HAP-1 (cell line): ENCODE measurements at regions not wholly inside any gene's neighbourhood (a gene's known extent, or its start where the extent isn't known, plus 50 kb on each side); places are given as distances from the start of the nearest gene placed in this dataset.
"Not testable (repeated sequence)": the region's sequence is repeated elsewhere in the genome, so short reads cannot be mapped to it uniquely, and the experiment has no call there.

Experiments used
- DNase-seq, 2 experiments: peaks; one replicate each; pipeline ENCODE4 v3.0.0-alpha.2; 2016 to 2020; ENCODE audit warnings: low spot score in 2 of 2
- H3K27me3 ChIP-seq: fragments of 250-450 bp; sonication (Bioruptor Pico); 2 replicates; pipeline ENCODE4 v1.5.1; 2020; ENCODE audit warnings: low read depth, mild to moderate bottlenecking, moderate library complexity
- H3K36me3 ChIP-seq: fragments of 250-450 bp; sonication (Bioruptor Pico); replicated peaks from 2 replicates; pipeline ENCODE4 v1.5.1; 2020; ENCODE audit warnings: mild to moderate bottlenecking
- H3K4me1 ChIP-seq: fragments of 250-450 bp; sonication (Bioruptor Pico); 2 replicates; pipeline ENCODE4 v1.5.1; 2020; ENCODE audit warnings: mild to moderate bottlenecking
- H3K4me3 ChIP-seq: fragments of 250-450 bp; sonication (Bioruptor Pico); 2 replicates; pipeline ENCODE4 v1.5.1; 2020; ENCODE audit warnings: mild to moderate bottlenecking, moderate library complexity
- H3K9me3 ChIP-seq: fragments of 250-450 bp; sonication (Bioruptor Pico); 2 replicates; pipeline ENCODE4 v1.5.1; 2020; ENCODE audit warnings: mild to moderate bottlenecking, moderate library complexity
- in situ Hi-C: fragments of 300-500 bp; cut with MboI; formaldehyde crosslinking; loops from 3 replicates; pipeline ENCODE4 v1.14.3; 2020; ENCODE audit warnings: low sequenced_read_pairs, inconsistent platforms, mixed read lengths

DNA sequence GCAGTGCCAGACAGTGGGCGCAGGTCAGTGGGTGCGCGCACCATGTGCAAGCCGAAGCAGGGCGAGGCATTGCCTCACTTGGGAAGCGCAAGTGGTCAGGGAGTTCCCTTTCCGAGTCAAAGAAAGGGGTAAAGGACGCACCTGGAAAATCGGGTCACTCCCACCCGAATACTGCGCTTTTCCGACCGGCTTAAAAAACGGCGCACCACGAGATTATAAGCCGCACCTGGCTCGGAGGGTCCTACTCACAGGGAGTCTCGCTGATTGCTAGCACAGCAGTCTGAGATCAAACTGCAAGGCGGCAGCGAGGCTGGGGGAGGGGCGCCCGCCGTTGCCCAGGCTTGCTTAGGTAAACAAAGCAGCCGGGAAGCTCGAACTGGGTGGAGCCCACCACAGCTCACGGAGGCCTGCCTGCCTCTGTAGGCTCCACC is 77.9 kb downstream of the NR4A2 start:
- H3K9me3 ChIP-seq, H3K36me3 ChIP-seq, H3K27me3 ChIP-seq, in situ Hi-C loops, DNase-seq, H3K4me1 ChIP-seq, H3K4me3 ChIP-seq: not testable (repeated sequence)

DNA sequence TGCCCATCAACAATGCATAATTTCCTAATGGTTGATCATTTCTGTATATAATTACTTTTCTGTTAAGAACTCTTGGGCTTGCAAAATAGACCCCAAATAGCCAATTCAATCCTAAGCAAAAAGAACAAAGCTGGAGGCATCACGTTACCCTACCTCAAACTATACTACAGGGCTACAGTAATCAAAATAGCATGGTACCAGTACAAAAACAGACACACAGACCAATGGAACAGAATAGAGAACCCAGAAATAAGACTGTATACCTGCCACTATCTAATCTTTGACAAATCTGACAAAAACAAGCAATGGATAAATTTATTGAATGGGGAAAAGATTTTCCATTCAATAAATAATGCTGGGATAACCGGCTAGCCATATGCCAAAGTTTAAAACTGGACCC is 78.8 kb downstream of the NR4A2 start:
- Histone ChIP-seq H3K9me3 (no peaks in the 10 kb centered on the region), H3K4me3 (no peak overlapping the region), H3K36me3 (no peaks in the 10 kb centered on the region), H3K27me3 (no peaks in the 10 kb centered on the region), H3K4me1 (no peaks in the 10 kb centered on the region)
- in situ Hi-C loops, result no loop called here
- DNase-seq, result no peak

- Histone ChIP-seq H3K36me3 (no peaks in the 10 kb centered on the region; the same call in 1 of the 2 replicates), H3K9me3 (no peaks in the 10 kb centered on the region), H3K27me3 (no peaks in the 10 kb centered on the region; the same call in 1 of the 2 replicates), H3K4me1 (no peaks in the 10 kb centered on the region), H3K4me3 (no peak overlapping the region)
- DNase-seq, result no peak
- in situ Hi-C loops, result no loop called here
Observed at GRCh38 chr2:156242874-156243273, 89.6 kb downstream of the NR4A2 start.

DNA sequence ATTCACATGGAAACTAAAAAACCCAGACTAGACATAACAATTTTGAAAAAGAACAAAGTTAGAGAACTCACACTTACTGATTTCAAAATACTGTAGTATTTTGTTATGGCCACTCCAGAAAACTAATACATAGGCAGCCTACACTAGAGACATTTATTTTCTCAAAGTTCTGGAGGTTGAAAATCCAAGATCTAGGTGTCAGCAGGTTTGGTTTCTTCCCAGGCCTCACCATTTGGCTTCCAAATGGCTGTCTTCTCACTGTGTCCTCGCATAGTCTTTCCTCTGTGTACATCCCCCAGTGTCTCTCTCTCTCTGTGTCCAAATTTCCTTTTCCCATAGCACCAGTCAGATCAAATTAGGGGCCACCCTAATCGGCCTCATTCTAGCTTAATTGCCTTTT is 95.0 kb downstream of the NR4A2 start:
- DNase-seq, result no peak
- H3K27me3 ChIP-seq, result no peaks in the 10 kb centered on the region; the same call in 1 of the 2 replicates
- H3K4me1 ChIP-seq, result no peaks in the 10 kb centered on the region
- H3K9me3 ChIP-seq, result no peaks in the 10 kb centered on the region
- H3K4me3 ChIP-seq, result no peak overlapping the region
- in situ Hi-C loops, result no loop called here
- H3K36me3 ChIP-seq, result no peaks in the 10 kb centered on the region; the same call in 1 of the 2 replicates

DNA sequence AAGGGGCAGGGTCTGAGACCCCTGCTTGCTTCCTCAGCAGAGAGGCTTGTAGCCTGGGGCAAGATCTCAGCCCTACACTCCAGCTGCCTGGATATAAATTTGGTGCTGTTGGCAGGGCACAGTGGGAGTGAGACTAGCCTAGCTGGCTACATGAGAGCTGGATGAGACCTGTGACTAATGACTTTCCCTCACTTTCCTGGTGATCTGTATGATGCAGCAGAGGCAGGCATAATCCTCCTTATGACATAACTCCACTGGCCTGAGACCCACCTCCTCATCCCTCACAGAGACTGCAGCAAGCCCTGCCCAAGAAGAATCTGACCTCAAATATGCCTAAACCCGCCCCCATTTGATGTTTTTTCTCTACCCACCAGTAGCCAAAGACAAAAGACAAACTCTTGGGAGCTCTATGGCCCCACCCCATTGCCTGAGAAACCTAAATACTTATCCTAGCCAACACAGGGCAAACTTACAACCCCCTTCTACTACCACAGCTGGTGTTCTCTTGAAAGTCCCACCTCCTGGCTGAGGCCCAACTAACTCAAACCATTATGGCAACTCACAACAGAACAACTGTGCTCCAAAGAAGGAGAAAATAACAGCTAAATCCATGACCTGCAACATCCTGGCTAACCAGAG is 102.7 kb downstream of the NR4A2 start:
- no peaks in the 10 kb centered on the region for H3K4me1 ChIP-seq
- no peaks in the 10 kb centered on the region for H3K36me3 ChIP-seq
- no peaks in the 10 kb centered on the region for H3K9me3 ChIP-seq
- in situ Hi-C loops, result no loop called here
- no peak overlapping the region for H3K4me3 ChIP-seq
- no peaks in the 10 kb centered on the region for H3K27me3 ChIP-seq
- no peak for DNase-seq

- H3K27me3 ChIP-seq, DNase-seq, in situ Hi-C loops, H3K36me3 ChIP-seq, H3K4me3 ChIP-seq, H3K9me3 ChIP-seq, H3K4me1 ChIP-seq: not testable (repeated sequence)
Observed at GRCh38 chr2:156223328-156223727, 109.2 kb downstream of the NR4A2 start.

DNA sequence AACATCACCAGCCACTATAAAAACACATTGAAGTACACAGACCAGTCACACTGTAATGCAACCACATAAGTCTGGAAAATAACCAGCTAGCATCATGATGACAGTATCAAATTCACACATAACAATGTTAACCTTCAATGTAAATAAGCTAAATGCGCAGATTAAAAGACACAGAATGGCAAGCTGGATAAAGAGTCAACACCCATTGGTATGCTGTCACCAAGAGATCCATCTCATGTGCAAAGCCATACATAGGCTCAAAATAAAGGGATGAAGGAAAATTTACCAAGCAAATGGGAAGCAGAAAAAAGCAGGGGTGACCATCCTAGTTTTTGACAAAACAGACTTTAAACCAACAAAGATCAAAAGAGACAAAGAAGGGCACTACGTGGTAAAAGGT is 110.8 kb downstream of the NR4A2 start:
- in situ Hi-C loops, result no loop called here
- Histone ChIP-seq H3K36me3 (no peaks in the 10 kb centered on the region), H3K4me3 (no peak overlapping the region), H3K9me3 (no peaks in the 10 kb centered on the region), H3K27me3 (no peaks in the 10 kb centered on the region), H3K4me1 (no peaks in the 10 kb centered on the region)
- no peak for DNase-seq

DNA sequence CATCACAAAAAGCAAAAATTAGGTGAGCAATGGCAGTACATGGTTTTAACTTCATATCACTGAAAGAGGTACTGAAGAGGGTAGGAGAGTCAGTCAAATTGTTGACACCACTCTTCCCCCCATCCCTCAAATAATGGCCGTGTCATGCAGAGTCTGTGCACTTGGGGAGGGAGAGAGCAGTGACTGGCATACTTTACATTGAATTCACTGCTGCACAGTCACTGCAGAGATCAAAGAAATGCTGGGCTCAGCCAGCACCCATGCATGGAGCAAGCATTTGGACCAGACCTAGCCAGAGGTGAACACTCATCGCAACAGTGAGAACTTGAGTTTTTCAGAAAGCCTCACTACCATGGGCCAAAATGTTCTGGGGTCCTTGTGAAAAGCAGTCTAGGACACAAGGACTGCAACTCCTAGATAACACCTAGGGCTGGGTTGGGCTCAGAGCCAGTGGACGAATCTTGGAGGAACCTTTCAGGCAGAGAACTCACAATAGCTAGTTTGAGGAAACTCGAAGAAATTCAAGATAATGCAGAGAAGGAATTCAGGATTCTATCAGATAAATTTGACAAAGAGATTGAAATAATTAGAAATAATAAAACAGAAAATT is 112.9 kb downstream of the NR4A2 start:
- no peaks in the 10 kb centered on the region for H3K27me3 ChIP-seq
- in situ Hi-C loops, result no loop called here
- no peak overlapping the region for H3K4me3 ChIP-seq
- no peaks in the 10 kb centered on the region for H3K4me1 ChIP-seq
- DNase-seq, result no peak
- no peaks in the 10 kb centered on the region for H3K36me3 ChIP-seq
- H3K9me3 ChIP-seq, result no peaks in the 10 kb centered on the region

GRCh38 chr2:156215656-156216055 is 116.9 kb downstream of the NR4A2 start:
- Histone ChIP-seq H3K4me1 (no peaks in the 10 kb centered on the region; the same call in 1 of the 2 replicates), H3K9me3 (no peaks in the 10 kb centered on the region), H3K36me3 (no peaks in the 10 kb centered on the region), H3K27me3 (no peaks in the 10 kb centered on the region), H3K4me3 (no peak overlapping the region)
- in situ Hi-C loops, result no loop called here
- no peak for DNase-seq

- no peaks in the 10 kb centered on the region for H3K9me3 ChIP-seq
- in situ Hi-C loops, result no loop called here
- no peaks in the 10 kb centered on the region; the same call in 1 of the 2 replicates for H3K4me1 ChIP-seq
- H3K27me3 ChIP-seq, result no peaks in the 10 kb centered on the region
- no peaks in the 10 kb centered on the region for H3K36me3 ChIP-seq
- no peak for DNase-seq
- H3K4me3 ChIP-seq, result no peak overlapping the region
Observed at GRCh38 chr2:156211318-156211717, 121.2 kb downstream of the NR4A2 start.

GRCh38 chr2:156206355-156206754 is 126.2 kb downstream of the NR4A2 start:
- DNase-seq, result no peak
- no peaks in the 10 kb centered on the region for H3K36me3 ChIP-seq
- no peak overlapping the region for H3K4me3 ChIP-seq
- no peaks in the 10 kb centered on the region for H3K9me3 ChIP-seq
- in situ Hi-C loops, result no loop called here
- H3K4me1 ChIP-seq, result no peaks in the 10 kb centered on the region
- H3K27me3 ChIP-seq, result no peaks in the 10 kb centered on the region

DNA sequence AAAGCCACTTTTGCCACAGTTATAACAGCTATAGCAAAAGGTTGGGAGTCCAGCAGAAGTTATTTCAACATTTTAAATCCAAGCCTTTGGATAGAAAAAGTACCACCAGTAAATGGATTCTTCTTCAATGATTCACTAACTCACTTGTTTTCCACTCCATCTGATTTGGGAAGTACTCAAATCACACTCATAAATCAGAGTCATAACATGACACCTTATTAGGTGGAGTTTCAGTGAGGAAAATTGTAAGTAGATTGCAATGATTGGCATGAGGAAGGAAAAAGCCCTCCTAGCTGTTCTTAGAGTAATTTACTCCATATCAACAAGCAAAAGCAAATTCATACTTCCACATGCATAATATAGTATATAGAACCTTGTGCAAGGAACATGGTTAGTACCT is 132.9 kb downstream of the NR4A2 start:
- H3K36me3 ChIP-seq, result no peaks in the 10 kb centered on the region
- no peaks in the 10 kb centered on the region for H3K27me3 ChIP-seq
- no peak overlapping the region for H3K4me3 ChIP-seq
- no peaks in the 10 kb centered on the region for H3K4me1 ChIP-seq
- DNase-seq, result no peak
- H3K9me3 ChIP-seq, result no peaks in the 10 kb centered on the region
- in situ Hi-C loops, result no loop called here

GRCh38 chr2:156196031-156196430 is 136.5 kb downstream of the NR4A2 start:
- in situ Hi-C loops, result no loop called here
- Histone ChIP-seq H3K4me3 (no peak overlapping the region), H3K36me3 (no peaks in the 10 kb centered on the region), H3K4me1 (peaks cover 19% of the 10 kb centered on the region), H3K27me3 (no peaks in the 10 kb centered on the region), H3K9me3 (no peaks in the 10 kb centered on the region)
- no peak for DNase-seq

- DNase-seq, result peak in 1 of 2 experiments; percentile 9
Observed at GRCh38 chr2:156192468-156192867, 140.1 kb downstream of the NR4A2 start.

More at GRCh38 chr2:156192468-156192867, 140.1 kb downstream of the NR4A2 start:
- no peaks in the 10 kb centered on the region for H3K36me3 ChIP-seq
- in situ Hi-C loops, result no loop called here
- H3K9me3 ChIP-seq, result no peaks in the 10 kb centered on the region
- H3K27me3 ChIP-seq, result no peaks in the 10 kb centered on the region
- H3K4me1 ChIP-seq, result peaks cover 31% of the 10 kb centered on the region
- H3K4me3 ChIP-seq, result no peak overlapping the region
